ENCODE measurements at regions not wholly inside any gene's neighbourhood (a gene's known extent, or its start where the extent isn't known, plus 50 kb on each side); places are given as distances from the start of the nearest gene placed in this dataset.
A peak's percentile ranks its signal among the peaks of the same experiment; 100 is the strongest.
"Not testable (repeated sequence)": the region's sequence is repeated elsewhere in the genome, so short reads cannot be mapped to it uniquely, and the experiment has no call there.

- DNase-seq (ENCODE audit: low spot score); intact Hi-C loops (cut with DNase I): not testable (repeated sequence)
Measured at GRCh38 chr19:34871911-34872310, 54.8 kb upstream of the ZNF30 start.

DNA sequence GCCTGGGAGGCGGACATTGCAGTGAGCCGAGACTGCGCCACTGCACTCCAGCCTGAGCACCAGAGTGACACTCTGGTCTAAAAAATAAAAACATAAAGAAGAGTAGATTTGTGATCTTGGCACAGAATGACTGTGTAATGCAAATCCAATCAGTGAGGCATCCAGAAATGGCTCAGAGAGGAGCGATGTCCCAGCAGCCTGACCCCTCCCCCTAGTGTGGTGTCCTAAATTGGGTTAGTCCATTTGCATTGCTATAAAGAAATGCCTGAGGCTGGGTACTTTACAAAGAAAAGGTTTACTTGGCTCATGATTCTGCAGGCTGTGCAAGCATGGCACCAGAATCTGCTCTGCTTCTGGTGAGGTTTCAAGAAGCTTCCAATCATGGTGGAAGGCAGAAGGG, 59.1 kb upstream of the ZNF30 start:
- intact Hi-C loops (cut with DNase I): no loop called here
- DNase-seq (ENCODE audit: low spot score): no peak

GRCh38 chr19:34865225-34865624, 61.5 kb upstream of the ZNF30 start:
- DNase-seq (ENCODE audit: low spot score); intact Hi-C loops (cut with DNase I): not testable (repeated sequence)

GRCh38 chr19:34859823-34860736, 66.6 kb upstream of the ZNF30 start:
- DNase-seq (ENCODE audit: low spot score); intact Hi-C loops (cut with DNase I): not testable (repeated sequence)

- DNase-seq (ENCODE audit: low spot score); intact Hi-C loops (cut with DNase I): not testable (repeated sequence)
Measured at GRCh38 chr19:34859325-34859724, 67.4 kb upstream of the ZNF30 start.

DNA sequence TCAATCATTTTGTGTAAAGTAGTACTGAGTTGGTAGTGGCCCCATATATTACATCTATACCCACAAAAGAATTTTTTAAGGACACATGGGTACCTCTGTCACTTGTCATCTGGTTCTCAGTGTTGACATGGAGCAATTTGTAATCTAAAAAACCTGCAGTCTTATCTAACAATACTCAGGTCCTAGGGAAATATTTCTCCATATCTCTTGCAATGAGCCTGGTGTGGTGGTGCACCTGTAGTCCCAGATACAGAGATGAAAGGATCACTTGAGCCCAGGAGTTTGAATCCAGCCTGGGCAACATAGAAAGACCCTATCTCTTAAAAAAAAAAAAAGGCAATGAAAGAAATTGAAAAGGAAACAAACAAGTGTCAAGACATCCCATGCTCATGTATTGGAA, 70.7 kb upstream of the ZNF30 start:
- intact Hi-C loops (cut with DNase I): no loop called here
- no peak for DNase-seq (ENCODE audit: low spot score)

DNA sequence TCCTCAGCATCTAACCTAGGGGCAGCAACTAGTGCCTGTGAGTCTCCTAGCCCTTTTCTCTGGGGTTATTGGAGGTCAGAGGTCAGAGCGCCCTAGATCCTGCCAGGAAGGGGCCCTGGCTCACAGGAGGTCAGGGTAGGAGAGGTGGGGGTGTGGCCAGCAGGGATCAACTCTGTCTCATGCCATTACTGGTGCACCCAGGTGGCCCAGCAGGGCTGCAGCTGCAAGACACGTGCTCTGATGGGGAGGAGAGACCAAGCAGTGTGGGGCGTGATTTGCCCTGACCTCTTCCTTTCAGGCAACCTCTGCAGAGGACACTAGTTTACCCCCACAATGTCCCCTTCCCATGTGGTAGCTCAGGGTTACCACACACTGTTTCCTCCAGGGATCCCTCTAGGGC, 73.3 kb upstream of the ZNF30 start:
- DNase-seq (ENCODE audit: low spot score): no peak
- intact Hi-C loops (cut with DNase I): no loop called here

DNA sequence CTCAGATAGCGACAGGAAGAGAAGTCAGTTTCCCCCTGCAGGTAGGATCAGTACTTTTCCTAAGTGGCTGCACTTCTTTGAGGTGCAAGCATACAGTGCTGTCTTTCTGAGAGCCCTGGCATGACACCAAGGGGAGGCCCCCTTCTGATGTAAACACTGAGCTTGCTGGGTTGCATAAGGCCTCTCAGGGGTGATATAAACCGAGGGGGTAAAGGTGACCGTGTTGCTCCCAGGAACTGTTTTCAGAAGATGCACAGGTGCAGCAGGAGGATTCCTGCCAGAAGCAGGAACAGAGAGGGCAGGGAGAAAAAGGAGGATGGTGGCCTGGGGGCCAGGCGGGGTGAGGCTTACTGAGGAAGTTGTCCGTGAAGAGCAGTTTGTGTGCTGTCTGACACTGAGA, 74.0 kb upstream of the ZNF30 start:
- DNase-seq (ENCODE audit: low spot score): no peak
- intact Hi-C loops (cut with DNase I): no loop called here

DNA sequence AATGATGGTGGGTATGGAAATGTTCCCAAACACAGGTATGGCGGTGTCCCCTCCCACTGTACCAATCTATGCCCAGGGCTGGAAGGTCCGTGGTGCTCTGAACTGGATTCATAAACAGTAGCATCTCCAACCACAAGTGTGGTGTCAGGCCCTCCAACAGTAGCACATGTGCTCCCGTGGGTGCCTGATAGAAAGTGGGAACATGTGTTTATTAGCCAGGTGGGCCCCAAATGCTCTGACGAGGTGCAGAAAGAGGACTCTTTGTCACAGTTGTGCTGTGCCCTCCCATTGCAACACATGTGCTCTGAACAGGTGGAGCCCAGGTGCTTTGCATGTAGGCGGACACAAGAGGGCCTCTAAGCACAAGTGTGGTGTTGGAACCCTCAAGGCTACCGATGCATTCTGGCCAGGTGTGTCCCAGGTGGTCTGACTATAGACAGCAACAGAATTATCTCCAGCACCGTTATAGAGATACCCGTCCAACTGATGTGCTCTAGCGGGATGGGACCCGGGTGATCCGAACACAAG, 75.4 kb upstream of the ZNF30 start:
- intact Hi-C loops (cut with DNase I): no loop called here
- DNase-seq (ENCODE audit: low spot score): peak; percentile 46

GRCh38 chr19:34847393-34847792, 74.4 kb upstream of the ZNF599 start:
- peak; percentile 10 for DNase-seq (ENCODE audit: low spot score)
- intact Hi-C loops (cut with DNase I): no loop called here

GRCh38 chr19:34844277-34844676, 71.3 kb upstream of the ZNF599 start:
- DNase-seq (ENCODE audit: low spot score): peak; percentile 20
- intact Hi-C loops (cut with DNase I): no loop called here

GRCh38 chr19:34841780-34842179, 68.8 kb upstream of the ZNF599 start:
- DNase-seq (ENCODE audit: low spot score): peak; percentile 23
- intact Hi-C loops (cut with DNase I): no loop called here

DNA sequence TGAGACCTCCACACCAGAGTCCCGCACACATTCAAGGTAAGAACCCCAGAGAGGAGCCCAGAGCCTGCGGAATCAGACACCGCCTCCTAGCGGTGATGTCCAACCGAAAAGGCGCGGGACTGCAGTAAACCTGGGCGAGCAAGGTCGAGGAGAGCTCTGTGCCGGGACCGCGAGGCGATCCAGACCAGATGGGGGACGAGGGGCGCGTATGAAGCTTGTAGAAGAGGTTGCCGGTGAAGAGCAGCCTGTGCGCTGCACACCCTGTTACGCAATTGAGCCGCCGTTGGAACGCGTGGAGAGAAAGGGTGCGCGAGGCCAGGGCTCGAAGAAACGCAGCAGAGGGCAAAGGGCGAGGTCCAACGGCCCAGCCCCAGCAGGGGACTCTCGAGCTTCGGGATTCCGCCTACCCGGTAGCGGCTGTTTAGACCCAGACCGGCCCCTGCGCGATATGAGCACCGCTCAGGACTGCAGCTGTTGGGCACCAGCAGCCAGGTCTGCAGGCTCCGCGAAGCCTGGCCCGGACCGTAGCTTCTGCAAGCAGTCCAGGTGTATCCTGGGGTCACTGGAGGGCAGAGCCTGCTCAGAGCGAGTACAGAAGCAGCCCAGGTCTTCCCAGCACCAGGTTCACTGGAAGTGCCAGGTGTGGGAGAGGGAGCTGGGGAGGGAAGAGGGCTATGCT, 65.9 kb upstream of the ZNF599 start:
- intact Hi-C loops (cut with DNase I): no loop called here

GRCh38 chr19:34838248-34838647, 65.2 kb upstream of the ZNF599 start:
- intact Hi-C loops (cut with DNase I): no loop called here
- DNase-seq (ENCODE audit: low spot score): peak; percentile 44

More for the DNA sequence above, 65.9 kb upstream of the ZNF599 start:
- peak; percentile 83 for DNase-seq (ENCODE audit: low spot score)

DNA sequence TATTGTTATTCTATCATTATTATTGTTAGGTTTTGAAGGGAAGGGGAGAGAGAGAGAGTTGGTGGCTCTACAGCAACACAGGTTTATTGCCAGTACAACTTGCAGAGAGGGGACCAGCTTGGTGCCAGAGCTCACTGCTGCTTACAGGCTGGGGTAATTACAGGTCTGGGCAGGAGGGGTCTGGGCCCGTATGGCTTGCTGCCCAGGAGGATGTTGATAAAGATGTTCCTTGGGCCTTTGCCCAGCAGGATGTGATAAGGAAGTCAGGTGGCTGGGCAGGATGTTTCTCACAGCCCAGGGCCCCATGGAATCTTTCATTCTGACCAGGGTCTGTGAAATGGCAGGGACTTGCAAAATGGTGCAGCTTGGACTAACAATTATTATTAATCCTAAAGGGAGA, 64.2 kb upstream of the ZNF599 start:
- intact Hi-C loops (cut with DNase I): no loop called here
- peak; percentile 53 for DNase-seq (ENCODE audit: low spot score)

GRCh38 chr19:34835631-34836351, 62.8 kb upstream of the ZNF599 start:
- intact Hi-C loops (cut with DNase I): no loop called here

GRCh38 chr19:34834472-34835061, 61.6 kb upstream of the ZNF599 start:
- intact Hi-C loops (cut with DNase I): no loop called here
- DNase-seq (ENCODE audit: low spot score): peak; percentile 28

More at GRCh38 chr19:34835631-34836351, 62.8 kb upstream of the ZNF599 start:
- peak; percentile 32 for DNase-seq (ENCODE audit: low spot score)

DNA sequence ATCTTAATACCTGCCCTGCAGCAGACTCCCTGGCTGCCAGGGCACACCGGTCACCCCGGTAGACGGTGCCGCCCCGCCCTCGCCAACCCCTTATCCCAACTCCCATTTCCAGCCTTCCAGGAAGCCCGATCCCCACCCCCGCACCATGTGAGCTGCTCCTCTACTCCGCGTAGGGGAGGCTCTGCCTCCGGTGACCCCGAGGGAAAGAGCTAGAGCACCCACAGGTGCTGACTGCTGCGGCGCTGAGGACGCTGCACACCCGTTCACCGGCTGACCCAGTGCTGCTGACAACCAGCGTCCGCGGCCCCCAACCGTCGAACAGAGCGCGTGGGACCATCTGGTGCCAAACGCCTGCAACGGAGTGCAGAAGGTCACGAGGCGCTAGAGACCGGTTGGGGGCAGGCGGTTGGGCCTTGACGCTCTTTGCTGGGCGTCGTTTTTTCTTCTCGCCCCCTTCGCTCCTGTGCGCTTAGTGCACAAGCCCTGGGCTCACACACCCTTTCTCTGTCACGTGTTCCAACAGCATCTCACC, 59.6 kb upstream of the ZNF599 start:
- DNase-seq (ENCODE audit: low spot score): peak; percentile 46
- intact Hi-C loops (cut with DNase I): no loop called here

- DNase-seq (ENCODE audit: low spot score): peak; percentile 35
- intact Hi-C loops (cut with DNase I): no loop called here
Measured at GRCh38 chr19:34831714-34832113, 58.7 kb upstream of the ZNF599 start.
